CMK (cell line): ENCODE measurements at regions not wholly inside any gene's neighbourhood (a gene's known extent, or its start where the extent isn't known, plus 50 kb on each side); places are given as distances from the start of the nearest gene placed in this dataset.

ENCODE experiments used
- DNase-seq: peaks from one replicate; pipeline ENCODE4 v3.0.0-alpha.2; 2010; ENCODE audit warnings: low read depth

- no peak for DNase-seq
These were observed 389.6 kb downstream of the LRIG3 start for GRCh38 chr12:58530742-58531062.

GRCh38 chr12:58532855-58533608, 387.3 kb downstream of the LRIG3 start:
- no peak for DNase-seq

DNA sequence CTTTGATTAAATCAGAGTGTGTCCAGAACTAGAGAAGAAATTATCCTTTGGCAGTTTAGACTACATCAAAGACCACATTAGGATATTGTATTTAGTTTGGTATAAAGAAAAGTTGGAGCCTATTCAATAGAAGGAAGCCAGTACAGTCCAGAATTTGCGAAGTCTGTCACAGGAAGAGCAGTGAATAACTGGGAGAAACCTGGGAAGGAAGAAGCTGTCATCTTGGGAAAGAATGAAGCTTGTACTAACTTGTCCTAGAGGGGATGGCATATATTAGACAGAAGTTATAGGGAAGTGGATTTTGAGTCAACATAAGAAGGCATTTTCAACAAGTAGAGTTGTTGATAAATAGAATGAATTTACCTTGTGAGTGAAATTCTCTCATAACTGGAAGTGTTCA, 386.7 kb downstream of the LRIG3 start:
- no peak for DNase-seq

GRCh38 chr12:58537278-58537677, 383.0 kb downstream of the LRIG3 start:
- DNase-seq = no peak

DNA sequence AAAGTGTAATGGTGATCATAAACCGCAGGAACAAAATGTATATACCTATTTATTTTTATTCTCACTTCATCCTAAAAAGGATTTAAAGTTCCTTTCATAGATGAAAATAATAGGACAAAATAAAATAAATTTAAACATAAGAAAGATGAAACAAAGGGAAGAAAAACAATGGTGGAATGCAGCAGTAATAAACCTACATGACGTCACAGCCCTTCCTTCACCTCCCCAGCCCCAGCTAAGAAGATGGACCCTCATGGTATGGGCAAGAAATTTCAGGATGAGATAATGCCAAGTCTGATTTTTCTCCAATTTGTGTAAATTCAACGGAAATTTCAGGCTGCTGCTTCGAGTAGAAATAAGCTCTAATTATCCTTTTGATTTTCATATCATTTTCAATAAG, 381.0 kb downstream of the LRIG3 start:
- DNase-seq = no peak

DNA sequence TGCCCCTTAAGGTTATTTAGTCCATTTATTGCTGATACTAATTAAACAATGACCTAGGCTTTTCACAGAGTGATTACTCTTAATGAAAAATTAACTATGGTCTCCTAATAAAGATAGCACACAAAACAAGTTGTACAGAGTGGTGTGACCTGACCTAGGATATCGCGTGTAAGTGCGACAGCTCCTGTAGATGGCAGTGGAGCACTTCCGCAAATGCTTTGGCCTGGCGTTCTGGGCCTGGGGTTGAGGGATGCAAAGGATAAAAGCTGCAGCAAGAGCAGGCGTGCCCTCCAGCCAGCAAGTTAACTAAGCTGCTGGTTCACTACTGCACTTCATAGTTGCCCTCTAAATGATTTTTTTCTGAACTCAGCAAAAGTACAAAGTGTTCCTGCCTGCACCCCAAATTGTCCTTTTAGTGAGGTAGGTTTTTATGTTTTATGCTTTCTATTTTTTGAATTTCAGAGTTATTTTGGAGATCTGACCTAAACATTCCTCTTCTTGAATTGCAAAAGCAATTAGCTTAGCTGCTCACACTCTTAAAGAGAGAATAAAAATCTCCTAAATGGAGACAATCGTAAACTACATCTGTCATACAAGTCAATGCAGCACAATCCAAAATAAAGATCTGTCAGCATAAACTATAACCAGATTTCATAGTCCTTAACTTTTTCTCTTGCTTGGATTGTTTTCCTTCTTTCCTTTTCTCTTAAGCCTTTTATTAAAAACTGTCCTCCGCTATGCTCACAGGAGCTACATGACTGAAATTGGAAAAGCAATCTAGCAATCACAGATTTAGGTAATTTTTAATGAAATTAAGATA, 379.6 kb downstream of the LRIG3 start:
- DNase-seq = peak; percentile 11

DNA sequence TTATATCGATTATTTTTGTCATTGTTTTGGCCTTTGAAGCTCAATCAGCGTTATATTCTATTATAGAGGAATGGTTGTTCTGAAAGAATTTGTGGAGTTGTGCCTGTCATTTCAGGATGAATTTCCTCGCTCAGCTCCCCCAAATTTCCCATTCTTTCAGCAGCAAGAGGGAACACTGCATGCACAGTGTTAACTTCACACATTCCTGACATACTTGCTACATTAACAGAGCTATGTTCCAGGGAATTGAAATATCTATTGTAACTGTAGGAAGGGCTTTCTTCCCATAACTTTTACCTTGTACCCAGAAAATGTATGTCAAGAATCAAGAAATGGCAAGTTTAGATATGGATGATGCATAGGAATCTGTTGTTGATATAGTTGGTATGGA, 379.0 kb downstream of the LRIG3 start:
- DNase-seq = no peak

- DNase-seq = no peak
These were observed 376.0 kb downstream of the LRIG3 start for GRCh38 chr12:58544281-58544680.

- no peak for DNase-seq
These were observed 373.1 kb downstream of the LRIG3 start for GRCh38 chr12:58547217-58547616.

DNA sequence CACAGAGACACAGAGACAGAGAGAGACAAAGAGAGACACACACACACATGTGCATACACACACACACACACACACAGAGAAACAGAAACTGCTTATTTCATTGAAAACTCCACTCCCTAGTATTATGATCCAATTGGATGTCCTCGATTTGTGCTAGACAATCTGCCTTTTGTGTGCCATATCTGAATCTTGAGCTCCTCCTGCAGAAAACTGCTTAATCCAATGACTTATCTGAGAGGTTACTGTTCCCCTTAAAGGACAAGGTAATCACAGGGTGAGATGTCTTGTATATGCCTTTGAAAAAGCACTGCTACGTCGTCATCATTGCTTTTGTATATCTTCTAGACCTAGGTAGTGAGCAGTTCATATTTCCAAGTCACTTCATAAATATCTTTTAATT, 371.5 kb downstream of the LRIG3 start:
- DNase-seq = no peak

DNA sequence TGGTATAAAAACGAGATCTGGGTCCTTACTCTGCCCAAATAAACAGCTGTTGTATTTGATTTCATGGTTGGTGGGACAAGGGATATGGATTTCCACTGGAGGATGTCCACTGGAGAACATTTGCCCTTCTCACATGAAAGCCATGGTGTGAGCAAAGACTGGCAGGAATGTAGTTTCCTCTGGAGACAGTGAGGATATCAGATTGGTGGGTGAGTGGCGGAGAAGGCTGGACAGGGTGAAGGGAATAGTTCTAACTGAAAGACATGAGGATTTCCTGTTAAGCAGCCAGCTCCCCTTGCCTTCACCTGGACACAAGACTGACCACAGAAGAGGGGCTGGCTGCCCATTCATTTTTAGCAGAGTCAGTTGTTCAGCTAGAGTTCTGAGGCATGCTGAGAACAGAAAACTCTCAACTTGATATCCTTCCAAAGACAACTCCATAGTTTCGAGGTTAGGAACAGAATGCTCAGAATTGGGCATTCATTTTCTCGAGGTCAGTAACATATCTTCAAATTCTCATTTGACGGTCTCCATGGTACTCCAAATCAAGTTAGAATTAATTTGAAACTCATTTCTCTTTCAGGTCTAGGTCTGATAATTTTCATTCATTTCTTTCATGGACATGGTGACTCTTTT, 365.7 kb downstream of the LRIG3 start:
- DNase-seq = no peak

- no peak for DNase-seq
These were observed 363.1 kb downstream of the LRIG3 start for GRCh38 chr12:58557171-58557570.

- DNase-seq = no peak
These were observed 362.6 kb downstream of the LRIG3 start for GRCh38 chr12:58557661-58558060.

- DNase-seq = no peak
These were observed 356.7 kb downstream of the LRIG3 start for GRCh38 chr12:58563621-58564020.

GRCh38 chr12:58564721-58565120, 355.6 kb downstream of the LRIG3 start:
- no peak for DNase-seq

- no peak for DNase-seq
These were observed 353.7 kb downstream of the LRIG3 start for GRCh38 chr12:58566599-58566998.

GRCh38 chr12:58567189-58567588, 353.1 kb downstream of the LRIG3 start:
- DNase-seq = no peak

- no peak for DNase-seq
These were observed 349.9 kb downstream of the LRIG3 start for GRCh38 chr12:58570411-58570810.

- no peak for DNase-seq
These were observed 345.0 kb downstream of the LRIG3 start for GRCh38 chr12:58575256-58575655.

- no peak for DNase-seq
These were observed 344.2 kb downstream of the LRIG3 start for GRCh38 chr12:58576081-58576480.

DNA sequence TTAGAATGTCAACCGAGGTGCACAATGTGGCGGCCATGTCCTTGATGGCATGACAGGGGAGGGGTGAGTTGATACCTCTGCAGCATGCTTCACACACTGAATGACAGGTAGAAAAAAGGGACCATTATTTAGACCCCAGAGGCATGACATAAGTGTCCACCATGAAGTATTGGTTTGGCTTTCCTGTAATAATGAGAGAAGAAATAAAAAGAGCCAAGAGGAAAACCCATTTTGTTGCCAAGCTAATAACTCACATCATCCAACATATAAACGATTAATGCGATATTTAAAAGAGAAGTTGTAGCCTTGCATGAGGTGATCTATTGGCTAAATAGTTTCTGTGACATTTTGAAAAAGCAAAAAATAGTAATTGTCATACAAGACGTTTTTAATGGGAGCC, 343.4 kb downstream of the LRIG3 start:
- no peak for DNase-seq

DNA sequence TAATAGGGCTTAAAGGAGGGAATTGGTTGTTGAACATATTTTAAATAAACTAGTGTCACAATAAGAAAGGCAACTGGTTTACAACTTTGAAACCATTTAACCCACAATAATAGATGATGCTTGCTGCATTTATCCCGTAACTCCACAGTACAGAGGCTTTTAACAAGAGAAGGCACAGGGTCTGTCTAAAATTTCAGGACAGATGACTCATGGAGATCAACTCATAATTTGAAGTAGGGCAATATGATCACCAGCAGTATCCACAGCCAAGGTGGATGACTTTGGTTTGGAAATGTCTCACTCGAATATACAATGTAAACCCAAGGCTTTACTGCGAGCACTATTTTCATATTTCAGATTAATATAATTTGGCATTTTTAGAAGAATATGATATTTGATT, 340.2 kb downstream of the LRIG3 start:
- DNase-seq = no peak

DNA sequence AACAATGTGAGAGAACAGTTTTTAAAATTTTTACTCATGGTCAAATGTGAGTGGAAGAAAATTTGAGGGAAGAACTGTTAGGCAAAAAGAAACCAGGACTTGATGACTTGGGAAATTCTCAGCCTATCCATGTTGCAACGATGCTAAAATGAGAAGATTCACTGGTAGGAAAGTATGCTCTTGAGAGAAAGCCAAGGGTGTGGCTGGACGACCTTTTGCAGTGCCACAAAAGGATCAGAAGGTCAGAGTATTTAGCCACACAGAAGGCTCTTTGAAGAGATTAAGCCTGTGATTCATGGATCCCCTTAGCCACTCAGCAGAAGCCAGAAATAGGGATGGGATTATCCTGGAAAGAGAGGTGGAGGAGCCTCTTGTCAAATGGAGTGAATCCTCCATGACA, 336.8 kb downstream of the LRIG3 start:
- no peak for DNase-seq
